Right lobe of liver (tissue), 4 donors: ENCODE measurements at regions not wholly inside any gene's neighbourhood (a gene's known extent, or its start where the extent isn't known, plus 50 kb on each side); places are given as distances from the start of the nearest gene placed in this dataset.

ENCODE experiments used
- CTCF ChIP-seq, 4 donors: fragments of 200-600 bp in 3 of 4; fragments of 450-650 bp in 1 of 4; IDR thresholded peaks; one replicate each; pipeline versions ENCODE4 v1.5.1 to v1.8.0; 2016 to 2022; ENCODE audit warnings: antibody characterized with exemption in 4 of 4, mild to moderate bottlenecking in 2 of 4
- POLR2A ChIP-seq: fragments of 450-650 bp; IDR thresholded peaks from one replicate; pipeline ENCODE4 v1.6.1; 2017; ENCODE audit warnings: antibody characterized with exemption, mild to moderate bottlenecking
- donor health status: DM: no; HTN: no; CAD: no.
- donor health status: DM: no; HTN: no; CAD: no.
- donor health status: DM: no; HTN: yes; CAD: no.

GRCh38 chr15:38876211-38876610, 311.6 kb upstream of the RASGRP1 start:
- TF ChIP-seq CTCF (IDR thresholded peaks at IDR 0.05) (no peak), POLR2A (no peak)
